Body of pancreas (tissue), 4 donors: ENCODE measurements at regions not wholly inside any gene's neighbourhood (a gene's known extent, or its start where the extent isn't known, plus 50 kb on each side); places are given as distances from the start of the nearest gene placed in this dataset.

Source experiments
- ATAC-seq: fragments of 150-250 bp; one replicate; pipeline ENCODE4 v1.9.1; 2016
- DNase-seq, 4 donors: peaks; one replicate each; pipeline ENCODE4 v3.0.0-alpha.2; 2019
- H3K27ac ChIP-seq, 4 donors: fragments of 200-600 bp; sonication (generic); 1 replicate in 3 of 4; 2 replicates in 1 of 4; pipeline versions ENCODE4 v1.5.1 to v1.6.1; 2016 to 2019; ENCODE audit warnings: mild to moderate bottlenecking in 1 of 4, mixed read lengths in 1 of 4, moderate library complexity in 1 of 4
- H3K27me3 ChIP-seq, 2 donors: fragments of 200-600 bp; sonication (generic); one replicate each; pipeline ENCODE4 v1.6.0; 2016; ENCODE audit warnings: mild to moderate bottlenecking in 1 of 2
- H3K36me3 ChIP-seq, 2 donors: fragments of 200-600 bp; sonication (generic); replicated peaks in 1 of 2; 2 replicates each; pipeline ENCODE4 v1.5.1; 2016; ENCODE audit warnings: low read depth in 2 of 2; ENCODE audit not compliant: insufficient read depth in 1 of 2
- H3K4me1 ChIP-seq: fragments of 200-600 bp; sonication (generic); one replicate; pipeline ENCODE4 v1.6.0; 2016
- H3K4me3 ChIP-seq, 2 donors: fragments of 200-600 bp; sonication (generic); 1 replicate in 1 of 2; 2 replicates in 1 of 2; pipeline ENCODE4 v1.5.1; 2016 to 2019
- H3K9me3 ChIP-seq, 3 donors: fragments of 200-600 bp; sonication (generic); 1 replicate in 2 of 3; 2 replicates in 1 of 3; pipeline ENCODE4 v1.5.1; 2016
- CTCF ChIP-seq, 7 experiments: fragments of 450-650 bp in 4 of 7; fragments of 200-600 bp in 3 of 7; sonication (generic) in 3 of 7; IDR thresholded peaks; one replicate each; pipeline ENCODE4 v1.5.1; 2016 to 2019; ENCODE audit warnings: antibody characterized with exemption in 7 of 7
- POLR2A ChIP-seq, 3 donors: fragments of 450-650 bp; IDR thresholded peaks; one replicate each; pipeline ENCODE4 v1.6.1; 2016; ENCODE audit warnings: antibody characterized with exemption in 3 of 3, mild to moderate bottlenecking in 2 of 3
- WGBS, 2 donors: methylation state at CpG; one replicate each; pipeline ENCODE4 v1.1.5; 2017; 5-methylcytosine and 5-hydroxymethylcytosine counted together
- intact Hi-C: fragments of 100-400 bp; cut with DNase I; formaldehyde crosslinking; loops from one replicate; pipeline ENCODE4 v1.15.1; 2023

- H3K36me3 ChIP-seq: no peaks in the 10 kb centered on the region
- intact Hi-C loops: no loop called here
- H3K27ac ChIP-seq: no peak overlapping the region
- H3K27me3 ChIP-seq: no peaks in the 10 kb centered on the region
- DNase-seq (no peak), ATAC-seq (no peak)
- no peaks in the 10 kb centered on the region for H3K9me3 ChIP-seq
- no peaks in the 10 kb centered on the region for H3K4me1 ChIP-seq
- TF ChIP-seq POLR2A (IDR thresholded peaks at IDR 0.05) (no peak), CTCF (IDR thresholded peaks at IDR 0.05) (no peak)
- H3K4me3 ChIP-seq: no peak overlapping the region
These were observed 439.3 kb upstream of the ARPP21 start for GRCh38 chr3:35200056-35200455.

GRCh38 chr3:35201211-35201610 is 438.1 kb upstream of the ARPP21 start:
- intact Hi-C loops: no loop called here
- H3K9me3 ChIP-seq: no peaks in the 10 kb centered on the region
- no peaks in the 10 kb centered on the region for H3K27me3 ChIP-seq
- WGBS, 2 donors: 46 to 58% methylated on average over 2 of the region's 2 CpGs
- H3K36me3 ChIP-seq: no peaks in the 10 kb centered on the region
- DNase-seq (no peak), ATAC-seq (no peak)
- H3K4me3 ChIP-seq: no peak overlapping the region
- no peaks in the 10 kb centered on the region for H3K4me1 ChIP-seq
- TF ChIP-seq POLR2A (IDR thresholded peaks at IDR 0.05) (no peak), CTCF (IDR thresholded peaks at IDR 0.05) (no peak)
- no peak overlapping the region for H3K27ac ChIP-seq

DNA sequence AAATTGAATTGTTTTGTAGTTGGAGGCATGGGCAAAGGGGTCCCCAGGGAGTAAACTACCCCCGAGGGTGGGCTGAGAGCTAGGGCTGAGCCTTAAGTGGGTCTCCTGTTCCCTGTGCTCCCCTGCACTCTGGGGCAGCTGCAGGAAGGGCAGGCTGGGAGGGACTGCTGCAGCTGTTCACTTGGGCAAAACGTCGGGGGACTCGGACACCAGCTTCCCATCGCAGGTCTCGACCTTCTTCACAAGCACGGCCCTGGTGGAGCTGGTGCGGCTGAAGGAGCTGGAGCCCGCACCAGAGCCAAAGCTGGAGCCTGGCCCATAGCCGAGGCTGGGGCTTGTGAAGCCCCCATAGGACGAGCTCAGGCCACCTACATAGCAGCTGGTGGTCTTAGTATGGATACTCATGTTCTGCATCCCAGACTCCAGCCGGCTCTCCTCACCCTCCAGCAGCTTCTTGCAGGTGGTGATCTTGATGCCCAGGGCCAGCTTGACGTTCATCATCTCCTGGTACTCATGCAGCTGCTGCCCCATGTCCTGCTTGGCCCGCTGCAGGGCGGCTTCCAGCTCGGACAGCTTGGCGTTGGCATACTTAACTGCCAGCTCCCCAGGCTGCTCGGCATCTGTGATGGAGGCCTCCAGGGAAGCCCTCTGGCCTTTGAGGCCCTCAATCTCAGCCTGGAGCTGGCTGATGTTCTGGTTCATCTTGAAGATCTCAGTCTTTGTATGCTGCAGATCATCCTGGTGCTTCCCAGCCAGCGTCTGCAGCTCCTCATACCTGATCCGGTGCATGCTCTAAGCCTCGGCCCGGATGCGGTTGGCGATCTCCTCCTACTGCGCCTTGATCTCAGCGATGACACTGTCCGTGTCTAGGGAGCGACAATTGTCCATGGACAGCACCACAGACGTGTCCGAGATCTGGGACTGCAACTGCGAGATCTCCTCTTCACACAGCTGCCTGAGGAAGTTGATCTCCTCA is 423.5 kb upstream of the ARPP21 start:
- Histone ChIP-seq H3K4me1 (no peaks in the 10 kb centered on the region), H3K27ac (no peak overlapping the region), H3K36me3 (no peaks in the 10 kb centered on the region), H3K4me3 (no peak overlapping the region), H3K9me3 (no peaks in the 10 kb centered on the region), H3K27me3 (no peaks in the 10 kb centered on the region)
- WGBS, 2 donors: 83 to 84% methylated on average over 25 to 30 of the region's 31 CpGs
- DNase-seq (peak in 1 of 4 donors; percentile 4), ATAC-seq (no peak)
- intact Hi-C loops: no loop called here
- TF ChIP-seq POLR2A (IDR thresholded peaks at IDR 0.05): no peak
- no peak for TF ChIP-seq CTCF (IDR thresholded peaks at IDR 0.05)

DNA sequence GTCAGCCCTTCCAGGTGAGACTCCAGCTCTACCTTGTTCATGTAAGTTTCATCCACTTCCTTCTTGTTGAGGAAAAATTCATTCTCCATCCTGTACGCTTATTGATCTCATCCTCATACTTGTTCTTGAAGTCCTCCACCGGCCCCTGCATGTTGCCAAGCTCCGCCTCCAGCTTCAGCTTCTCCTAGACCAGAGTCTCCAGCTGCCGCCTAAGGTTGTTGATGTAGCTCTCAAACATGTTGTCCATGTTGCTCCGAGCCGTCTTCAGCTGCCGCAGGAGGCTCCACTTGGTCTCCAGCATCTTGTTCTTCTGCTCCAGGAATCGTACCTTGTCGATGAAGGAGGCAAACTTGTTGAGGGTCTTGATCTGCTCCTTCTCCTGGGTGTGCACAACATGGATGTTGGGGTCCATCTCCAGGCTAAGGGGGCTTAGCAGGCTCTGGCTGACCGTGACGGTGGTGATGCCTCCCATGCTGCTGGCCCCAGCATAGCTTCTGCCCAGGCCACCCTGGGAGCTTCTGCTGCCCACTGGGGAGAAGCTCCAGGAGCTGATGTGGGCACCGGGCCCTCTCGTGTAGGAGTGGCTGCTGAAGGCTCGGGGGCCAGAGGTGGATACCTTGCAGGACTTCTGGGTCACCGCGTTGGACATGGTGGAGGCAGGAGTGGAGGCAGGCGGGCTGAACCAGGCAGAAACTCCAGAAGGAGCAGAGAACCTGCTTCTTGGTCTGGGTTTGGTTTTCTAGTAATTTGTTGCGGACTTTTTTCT is 422.6 kb upstream of the ARPP21 start:
- H3K27ac ChIP-seq: no peak overlapping the region
- H3K4me1 ChIP-seq: no peaks in the 10 kb centered on the region
- no peak for ATAC-seq
- DNase-seq: peak in 1 of 4 donors; percentile 3
- no peaks in the 10 kb centered on the region for H3K36me3 ChIP-seq
- intact Hi-C loops: no loop called here
- H3K27me3 ChIP-seq: no peaks in the 10 kb centered on the region
- no peak overlapping the region for H3K4me3 ChIP-seq
- TF ChIP-seq CTCF (IDR thresholded peaks at IDR 0.05) (no peak), POLR2A (IDR thresholded peaks at IDR 0.05) (no peak)
- H3K9me3 ChIP-seq: no peaks in the 10 kb centered on the region
- 74 to 77% methylated on average over 13 to 18 of the region's 18 CpGs for WGBS, 2 donors
